H1 (cell line): ENCODE measurements at regions not wholly inside any gene's neighbourhood (a gene's known extent, or its start where the extent isn't known, plus 50 kb on each side); places are given as distances from the start of the nearest gene placed in this dataset.

Experiments
- CTCF ChIA-PET: fragments of 300-600 bp; sonication (Branson Sonifier 250); formaldehyde crosslinking; loops from one replicate; lab custom pipeline; 2021; ENCODE audit not compliant: partially characterized antibody; lab: Charles Lee
- POLR2A ChIA-PET: fragments of 300-600 bp; sonication (Branson Sonifier 250); formaldehyde crosslinking; loops from one replicate; lab custom pipeline; 2021; ENCODE audit warnings: inconsistent platforms; ENCODE audit not compliant: partially characterized antibody; lab: Charles Lee
- DNase-seq, 2 experiments: peaks; one replicate each; pipeline versions ENCODE4 v3.0.0 to v3.0.0-alpha.2; 2010 to 2022; ENCODE audit warnings: low spot score in 2 of 2, low read depth in 1 of 2, mixed read lengths in 1 of 2
- FAIRE-seq: peaks from 2 replicates; lab custom pipeline; 2011; peaks lifted over from hg19 to GRCh38; lab: Jason Lieb, UNC
- H2AFZ ChIP-seq: 2 replicates; pipeline ENCODE4 v1.8.1; 2012; ENCODE audit warnings: low read length, inconsistent platforms
- H2AK5ac ChIP-seq: 2 replicates; pipeline ENCODE4 v1.6.1; 2013; ENCODE audit warnings: low read depth, low read length
- H2BK120ac ChIP-seq: replicated peaks from 2 replicates; pipeline ENCODE3; 2013; ENCODE audit warnings: low read depth, low read length, inconsistent platforms
- H2BK12ac ChIP-seq: 2 replicates; pipeline ENCODE4 v1.6.1; 2013; ENCODE audit warnings: low read depth, low read length
- H2BK15ac ChIP-seq: 2 replicates; pipeline ENCODE4 v1.6.1; 2013; ENCODE audit warnings: low read length
- H2BK20ac ChIP-seq: 2 replicates; pipeline ENCODE4 v1.6.1; 2013; ENCODE audit warnings: low read length
- H2BK5ac ChIP-seq: 2 replicates; pipeline ENCODE4 v1.6.1; 2013; ENCODE audit warnings: low read depth, low read length
- H3K14ac ChIP-seq: 2 replicates; pipeline ENCODE4 v1.6.1; 2013; ENCODE audit warnings: inconsistent platforms; ENCODE audit not compliant: insufficient read length
- H3K18ac ChIP-seq: 2 replicates; pipeline ENCODE4 v1.6.1; 2013; ENCODE audit warnings: low read length; ENCODE audit errors: extremely low read depth
- H3K23ac ChIP-seq: 2 replicates; pipeline ENCODE4 v1.6.1; 2013; ENCODE audit warnings: inconsistent platforms; ENCODE audit not compliant: insufficient read length
- H3K23me2 ChIP-seq: 2 replicates; pipeline ENCODE4 v1.6.1; 2013; ENCODE audit warnings: low read depth, low read length
- H3K27ac ChIP-seq: 2 replicates; pipeline ENCODE4 v1.6.1; 2011; ENCODE audit warnings: low read depth, low read length, inconsistent platforms
- H3K27me3 ChIP-seq, 4 experiments: replicated peaks in 1 of 4; 1 replicate in 1 of 4; 2 replicates in 3 of 4; pipeline versions ENCODE4 v1.6.1 to v1.8.1; 2011 to 2013; ENCODE audit warnings: low read length in 3 of 4, mild to moderate bottlenecking in 3 of 4, inconsistent platforms in 2 of 4, mixed read lengths in 2 of 4, moderate library complexity in 1 of 4; ENCODE audit not compliant: control insufficient read depth in 3 of 4, insufficient read depth in 3 of 4; ENCODE audit errors: extremely low read depth in 1 of 4
- H3K36me3 ChIP-seq, 4 experiments: 2 replicates each; pipeline versions ENCODE4 v1.6.1 to v1.8.1; 2011 to 2013; ENCODE audit warnings: mild to moderate bottlenecking in 4 of 4, low read length in 3 of 4, moderate library complexity in 2 of 4, control low read depth in 1 of 4, inconsistent platforms in 1 of 4; ENCODE audit not compliant: insufficient read depth in 4 of 4, control insufficient read depth in 2 of 4
- H3K4ac ChIP-seq: replicated peaks from 2 replicates; pipeline ENCODE3; 2013; ENCODE audit warnings: low read length, low read depth, mixed read lengths, inconsistent platforms; ENCODE audit not compliant: insufficient read length
- H3K4me1 ChIP-seq, 4 experiments: replicated peaks in 1 of 4; 1 replicate in 1 of 4; 2 replicates in 3 of 4; pipeline versions ENCODE4 v1.6.1 to v1.8.1; 2011 to 2013; ENCODE audit warnings: low read length in 3 of 4, inconsistent platforms in 2 of 4, mixed read lengths in 1 of 4; ENCODE audit not compliant: insufficient read depth in 4 of 4, control insufficient read depth in 3 of 4
- H3K4me2 ChIP-seq, 2 experiments: 2 replicates each; pipeline versions ENCODE4 v1.6.1 to v1.8.1; 2011 to 2013; ENCODE audit warnings: low read depth in 2 of 2, low read length in 2 of 2, control low read depth in 1 of 2, inconsistent platforms in 1 of 2, mild to moderate bottlenecking in 1 of 2; ENCODE audit not compliant: insufficient read depth in 1 of 2
- H3K4me3 ChIP-seq, 4 experiments: fragments of 200-600, 300-600 bp in 1 of 4; sonication (generic), shearing (Covaris generic), sonication (Bioruptor Twin) in 1 of 4; 2 replicates each; pipeline versions ENCODE4 v1.5.1 to v1.8.1; 2011 to 2016; ENCODE audit warnings: low read length in 4 of 4, low read depth in 3 of 4, control low read depth in 2 of 4, inconsistent platforms in 2 of 4, mild to moderate bottlenecking in 2 of 4, mixed read lengths in 1 of 4, moderate library complexity in 1 of 4; ENCODE audit not compliant: insufficient read depth in 2 of 4; ENCODE audit errors: extremely low read depth in 1 of 4
- H3K56ac ChIP-seq: replicated peaks from 2 replicates; pipeline ENCODE3; 2013; ENCODE audit warnings: low read depth, mild to moderate bottlenecking, mixed read lengths, low read length, inconsistent platforms; ENCODE audit not compliant: insufficient read length
- H3K79me1 ChIP-seq: 2 replicates; pipeline ENCODE4 v1.6.1; 2013; ENCODE audit warnings: low read depth, low read length, control low read depth
- H3K79me2 ChIP-seq, 2 experiments: 2 replicates each; pipeline versions ENCODE4 v1.6.1 to v1.8.1; 2012 to 2013; ENCODE audit warnings: low read length in 2 of 2, mild to moderate bottlenecking in 2 of 2, inconsistent platforms in 1 of 2; ENCODE audit not compliant: insufficient read depth in 2 of 2, control insufficient read depth in 1 of 2
- H3K9ac ChIP-seq, 4 experiments: replicated peaks in 1 of 4; 1 replicate in 1 of 4; 2 replicates in 3 of 4; pipeline versions ENCODE4 v1.6.1 to v1.8.1; 2011 to 2013; ENCODE audit warnings: low read depth in 3 of 4, low read length in 3 of 4, control low read depth in 2 of 4, mild to moderate bottlenecking in 2 of 4, moderate library complexity in 2 of 4, inconsistent platforms in 1 of 4; ENCODE audit errors: extremely low read depth in 1 of 4
- H3K9me3 ChIP-seq, 2 experiments: 2 replicates each; pipeline versions ENCODE4 v1.6.1 to v1.8.1; 2012 to 2013; ENCODE audit warnings: mild to moderate bottlenecking in 2 of 2, moderate library complexity in 2 of 2, control low read depth in 1 of 2, inconsistent platforms in 1 of 2, low read depth in 1 of 2, low read length in 1 of 2, mixed read lengths in 1 of 2; ENCODE audit not compliant: insufficient read depth in 2 of 2
- H4K20me1 ChIP-seq, 2 experiments: replicated peaks in 1 of 2; 2 replicates each; pipeline versions ENCODE3 to v1.8.1; 2011 to 2013; ENCODE audit warnings: inconsistent platforms in 2 of 2, low read length in 2 of 2, mild to moderate bottlenecking in 1 of 2; ENCODE audit not compliant: insufficient read depth in 2 of 2, control insufficient read depth in 1 of 2
- H4K5ac ChIP-seq: 2 replicates; pipeline ENCODE4 v1.6.1; 2013; ENCODE audit warnings: low read length, low read depth, mixed read lengths, inconsistent platforms; ENCODE audit not compliant: insufficient read length
- H4K8ac ChIP-seq: 2 replicates; pipeline ENCODE4 v1.8.0; 2013; ENCODE audit warnings: mild to moderate bottlenecking, moderate library complexity, low read length, inconsistent platforms; ENCODE audit not compliant: insufficient read depth; ENCODE audit errors: extremely low read depth
- H4K91ac ChIP-seq: replicated peaks from 2 replicates; pipeline ENCODE3; 2013; ENCODE audit warnings: low read length, mixed read lengths, inconsistent platforms; ENCODE audit not compliant: insufficient read length
- GABPA ChIP-seq: IDR thresholded peaks from 2 replicates; pipeline ENCODE4 v1.6.1; 2011; ENCODE audit warnings: mild to moderate bottlenecking, low read length, moderate library complexity, borderline replicate concordance; ENCODE audit not compliant: insufficient read depth
- JUN ChIP-seq: IDR thresholded peaks from 2 replicates; pipeline ENCODE4 v1.6.1; 2011; ENCODE audit warnings: low read depth, mild to moderate bottlenecking, improper control_type of control experiment, low read length
- WGBS, 2 experiments: shearing (Covaris generic) in 1 of 2; methylation state at CpG; one replicate each; pipeline versions ENCODE4 v1.1.6 to v1.1.7; 2013 to 2015; ENCODE audit warnings: low lambda C conversion rate in 2 of 2, mixed read lengths in 2 of 2, inconsistent platforms in 1 of 2, low coverage in 1 of 2, missing lambda C conversion rate in 1 of 2; ENCODE audit not compliant: insufficient replicate concordance in 2 of 2, insufficient coverage in 1 of 2, insufficient read length in 1 of 2; ENCODE audit errors: extremely low coverage in 1 of 2, missing lambda C conversion rate in 1 of 2; 5-methylcytosine and 5-hydroxymethylcytosine counted together
- TF ChIP-seq, protein P1 (sequence below): IDR thresholded peaks from 2 replicates; pipeline ENCODE4 v1.6.1; 2012; ENCODE audit warnings: inconsistent platforms
- TF ChIP-seq, protein P2 (sequence below): IDR thresholded peaks from 2 replicates; pipeline ENCODE4 v1.6.1; 2012; ENCODE audit warnings: inconsistent platforms

DNA sequence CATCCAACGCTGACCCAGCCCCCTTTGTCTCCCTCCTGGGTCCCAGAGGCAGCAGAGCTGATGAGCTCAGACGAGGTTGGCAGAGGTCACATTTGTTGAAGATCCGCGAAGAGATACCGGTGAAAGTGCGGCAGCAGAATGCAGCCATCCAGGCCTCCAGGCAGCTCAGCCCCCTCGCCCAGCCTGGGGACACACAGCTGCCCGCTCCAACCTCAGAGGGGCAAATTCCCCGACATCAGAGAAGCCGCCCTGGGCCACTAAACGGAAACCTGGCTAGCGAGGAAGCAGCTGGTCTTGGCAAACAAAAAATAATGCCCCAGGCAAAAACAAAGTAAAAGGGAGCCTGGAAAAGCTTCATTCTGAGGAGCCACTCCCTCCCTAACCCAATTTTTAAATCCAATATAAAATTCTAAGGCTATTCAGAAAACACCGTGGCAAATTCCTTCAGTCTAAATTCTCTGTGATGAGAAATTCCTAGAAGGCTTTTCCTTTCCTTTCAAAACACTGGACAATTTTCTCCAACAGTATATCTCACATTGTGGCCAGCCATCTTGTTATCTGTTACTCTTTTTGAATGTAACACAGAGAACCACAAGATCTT is 262.4 kb downstream of the SS18 start:
- H4K8ac ChIP-seq = peak overlapping the region; percentile 87; the same call in 1 of the 2 replicates
- TF ChIP-seq GABPA (no peak), JUN (no peak)
- TF ChIP-seq, protein P1, sequence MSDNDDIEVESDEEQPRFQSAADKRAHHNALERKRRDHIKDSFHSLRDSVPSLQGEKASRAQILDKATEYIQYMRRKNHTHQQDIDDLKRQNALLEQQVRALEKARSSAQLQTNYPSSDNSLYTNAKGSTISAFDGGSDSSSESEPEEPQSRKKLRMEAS = no peak
- TF ChIP-seq, protein P2, sequence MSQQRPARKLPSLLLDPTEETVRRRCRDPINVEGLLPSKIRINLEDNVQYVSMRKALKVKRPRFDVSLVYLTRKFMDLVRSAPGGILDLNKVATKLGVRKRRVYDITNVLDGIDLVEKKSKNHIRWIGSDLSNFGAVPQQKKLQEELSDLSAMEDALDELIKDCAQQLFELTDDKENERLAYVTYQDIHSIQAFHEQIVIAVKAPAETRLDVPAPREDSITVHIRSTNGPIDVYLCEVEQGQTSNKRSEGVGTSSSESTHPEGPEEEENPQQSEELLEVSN = no peak
- TF ChIP-seq, all 59 proteins: peak for 0
- no peak overlapping the region for H3K56ac ChIP-seq
- WGBS, 2 experiments = 87% methylated on average over 12 of the region's 13 CpGs; no CpG with 5 or more reads in 1 of the 2 experiments
- H3K18ac ChIP-seq = no peak overlapping the region
- H2AK5ac ChIP-seq = no peak overlapping the region
- no peak overlapping the region for H4K91ac ChIP-seq
- H3K9ac ChIP-seq = no peak overlapping the region
- H3K14ac ChIP-seq = no peak overlapping the region
- peak overlapping the region; percentile 36; the same call in 1 of the 2 replicates for H2BK15ac ChIP-seq
- no peak overlapping the region for H3K4ac ChIP-seq
- H3K79me2 ChIP-seq = no peaks in the 10 kb centered on the region
- H3K23ac ChIP-seq = no peak overlapping the region
- FAIRE-seq (no peak), DNase-seq (no peak)
- no peak overlapping the region for H3K27ac ChIP-seq
- H2BK120ac ChIP-seq = no peak overlapping the region
- H2BK12ac ChIP-seq = no peak overlapping the region
- no peak overlapping the region for H3K4me2 ChIP-seq
- peak overlapping the region; percentile 75 for H2AFZ ChIP-seq
- no peaks in the 10 kb centered on the region for H3K79me1 ChIP-seq
- no peak overlapping the region for H4K5ac ChIP-seq
- no peaks in the 10 kb centered on the region for H3K27me3 ChIP-seq
- H3K23me2 ChIP-seq = no peaks in the 10 kb centered on the region
- no peaks in the 10 kb centered on the region for H3K9me3 ChIP-seq
- ChIA-PET POLR2A (interaction anchor here (0.8 kb wide), 1 partner anchor 216 kb away, joined by 3 read pairs; no protein-coding TSS in a partner anchor), CTCF (interaction anchor here (0.6 to 1.3 kb wide), 3 partner anchors 9 to 266 kb away, joined by 3 to 5 read pairs (median 3); no protein-coding TSS in a partner anchor)
- no peak overlapping the region for H3K4me3 ChIP-seq
- no peaks in the 10 kb centered on the region for H3K36me3 ChIP-seq
- no peaks in the 10 kb centered on the region for H4K20me1 ChIP-seq
- peaks cover 0 to 3% (median 0%) of the 10 kb centered on the region in 4 experiments; a peak in 1 of 7 replicates for H3K4me1 ChIP-seq
- no peak overlapping the region for H2BK20ac ChIP-seq
- H2BK5ac ChIP-seq = no peak overlapping the region
